Umbilical cord (tissue), 1 donor: ENCODE measurements at regions not wholly inside any gene's neighbourhood (a gene's known extent, or its start where the extent isn't known, plus 50 kb on each side); places are given as distances from the start of the nearest gene placed in this dataset.
"Not testable (repeated sequence)": the region's sequence is repeated elsewhere in the genome, so short reads cannot be mapped to it uniquely, and the experiment has no call there.

Source experiments
- DNase-seq: peaks from one replicate; pipeline ENCODE4 v3.0.0-alpha.2; 2015; ENCODE audit warnings: low spot score

DNA sequence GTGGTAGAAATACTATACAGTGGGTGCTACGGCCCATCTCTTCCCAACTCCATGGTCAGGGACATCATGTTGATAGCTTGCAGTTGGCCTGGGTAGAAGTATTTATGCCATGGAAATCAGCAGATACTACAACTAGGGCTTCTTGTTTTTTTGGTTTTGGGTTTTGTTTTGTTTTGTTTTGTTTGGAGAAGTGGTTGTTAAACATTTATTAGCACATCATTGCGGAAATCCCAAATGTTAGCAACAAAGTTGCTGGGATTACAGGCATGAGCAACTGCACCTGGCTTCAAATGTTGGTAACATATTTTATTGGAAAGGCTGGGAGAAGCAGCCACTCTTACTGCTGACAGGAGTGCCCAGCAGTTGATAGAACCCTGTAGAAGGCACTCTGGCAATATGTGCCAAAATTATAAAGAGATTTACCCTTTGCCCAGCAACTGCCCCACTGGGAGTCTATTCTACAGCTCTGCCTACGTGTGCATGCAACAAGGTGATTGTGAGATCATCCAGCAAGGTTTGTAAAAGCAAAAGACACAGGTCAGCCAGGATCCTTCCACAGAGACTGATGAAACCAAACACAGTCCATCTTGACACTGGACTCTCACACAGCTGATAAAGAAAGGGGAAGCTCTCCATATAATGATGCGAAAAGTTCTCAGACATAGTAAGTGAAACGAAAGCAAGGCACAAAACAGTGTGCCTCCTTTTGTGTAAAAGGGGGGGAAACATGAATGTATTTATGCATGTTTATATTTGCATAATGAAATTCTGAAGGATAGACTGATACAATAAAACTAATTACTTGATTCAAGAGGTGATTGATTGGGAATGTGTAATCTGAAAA is 314.4 kb downstream of the ANAPC1 start:
- DNase-seq, result not testable (repeated sequence)

DNA sequence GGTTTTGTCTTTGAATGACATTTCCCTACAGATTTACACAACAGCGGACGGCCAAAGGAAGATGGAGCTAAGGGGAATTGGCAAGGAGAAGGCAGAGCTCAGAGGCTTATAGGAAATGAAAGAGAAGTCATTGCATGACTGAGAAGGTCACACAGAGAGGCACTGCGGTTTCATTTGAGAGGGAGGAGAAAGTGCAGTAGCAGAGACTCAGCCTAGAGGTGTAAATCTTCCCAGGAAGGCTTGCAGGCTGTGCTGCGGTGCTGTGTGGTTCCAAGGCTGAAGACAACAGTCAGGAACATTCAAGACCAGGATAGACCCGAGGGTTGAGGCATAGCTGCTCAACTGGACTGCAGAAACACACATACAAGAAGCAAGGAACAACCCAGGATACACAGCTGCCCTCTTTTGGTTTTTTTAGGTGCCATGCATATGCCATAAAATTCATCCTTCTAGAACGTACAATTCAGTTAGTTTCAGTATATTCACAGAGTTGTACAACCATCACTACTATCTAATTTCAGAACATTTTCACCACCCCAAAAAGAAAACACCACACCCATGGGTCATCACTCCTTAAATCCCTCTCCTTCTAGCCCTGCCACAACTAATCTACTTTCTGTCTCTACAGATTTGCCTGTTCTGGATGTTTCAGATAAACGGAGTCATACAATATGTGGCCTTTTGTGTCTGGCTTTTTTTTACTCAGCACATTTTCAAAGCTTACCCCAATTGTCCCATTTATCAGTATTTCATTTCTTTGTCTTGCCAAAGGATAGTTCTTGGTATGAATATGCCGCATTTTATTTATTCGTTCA is 313.5 kb downstream of the ANAPC1 start:
- DNase-seq, result not testable (repeated sequence)

DNA sequence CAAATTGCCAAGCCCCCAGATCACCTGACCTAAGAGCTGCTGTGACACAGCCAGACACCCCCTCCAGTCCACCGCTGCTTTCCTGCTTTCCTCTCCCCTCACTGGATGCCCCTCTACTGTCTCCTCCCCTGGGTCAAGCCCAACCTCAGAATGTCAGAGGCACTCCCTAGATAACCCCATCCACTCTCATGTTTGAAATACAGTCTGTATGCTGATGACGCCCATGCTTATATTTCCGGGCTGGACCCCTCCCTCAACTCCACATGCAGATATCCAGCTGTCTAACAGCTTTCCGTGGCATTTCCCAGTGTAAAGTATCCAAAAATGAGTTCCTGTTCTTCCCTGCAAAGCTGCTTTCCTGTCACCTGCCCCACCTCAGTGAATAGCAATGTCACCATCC is 309.2 kb downstream of the ANAPC1 start:
- DNase-seq, result not testable (repeated sequence)

DNA sequence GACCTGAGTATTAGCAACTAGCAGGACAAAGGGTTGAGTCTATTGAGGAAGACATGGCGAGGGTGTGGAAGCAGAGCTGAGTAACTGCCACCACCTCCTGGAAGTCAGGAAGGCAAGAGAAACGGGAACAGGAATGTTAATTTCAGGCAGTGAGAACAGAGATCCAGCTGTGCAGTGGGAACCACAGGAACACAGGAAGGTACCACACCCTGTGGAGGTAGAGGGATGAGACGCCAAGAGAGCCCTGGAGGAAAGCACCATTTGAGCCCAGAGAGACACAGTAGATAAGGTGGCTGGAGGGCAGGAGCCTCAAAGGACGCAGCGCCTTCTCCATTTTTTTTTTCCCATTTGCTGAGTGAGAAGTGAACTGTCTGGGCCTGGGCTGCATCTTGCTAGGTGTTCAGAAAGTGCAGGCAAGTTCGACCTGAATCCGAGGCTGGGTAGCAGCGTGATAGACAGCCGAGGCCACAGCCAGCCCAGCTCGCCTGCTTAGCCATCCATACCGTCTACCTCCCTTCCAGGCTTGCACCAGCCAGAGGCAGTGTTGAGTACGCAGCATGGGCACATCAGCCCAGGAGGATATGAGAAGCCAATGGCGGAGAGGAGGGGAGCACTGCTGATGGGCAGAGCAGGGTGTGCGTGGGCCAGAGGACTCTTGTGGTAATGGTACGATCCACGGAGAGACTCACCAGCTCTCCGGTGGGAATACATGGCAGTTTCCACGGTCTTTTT is 306.7 kb downstream of the ANAPC1 start:
- DNase-seq, result not testable (repeated sequence)

DNA sequence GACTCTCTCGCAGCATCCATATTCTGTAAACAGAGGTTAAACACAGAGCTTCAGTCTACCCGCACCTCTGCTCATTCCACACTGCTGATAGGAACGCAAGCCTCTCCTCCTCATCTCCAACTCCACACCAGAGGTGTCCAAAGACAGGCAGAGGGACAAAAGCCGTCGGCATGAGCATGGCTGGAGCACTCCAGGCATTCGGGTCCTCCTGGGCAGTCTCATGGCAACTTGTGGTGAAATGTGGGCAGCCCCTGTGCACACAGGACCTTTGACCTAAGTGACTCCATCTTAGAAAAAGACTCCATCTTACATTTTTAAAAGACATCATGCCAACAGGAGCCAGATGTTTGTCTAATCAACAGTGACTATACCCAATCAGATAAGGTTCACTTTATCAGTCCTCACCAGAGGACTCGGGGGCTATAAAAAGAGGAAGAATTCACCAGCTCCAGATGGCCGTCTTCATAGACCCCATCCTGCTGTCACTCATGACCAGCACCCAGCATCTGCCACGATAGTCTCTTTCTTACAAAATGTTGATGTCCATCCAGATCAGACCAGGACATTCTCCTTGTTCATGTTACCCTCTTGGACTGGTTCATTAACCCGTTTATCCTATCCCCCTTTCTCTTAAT is 304.4 kb downstream of the ANAPC1 start:
- DNase-seq, result not testable (repeated sequence)

DNA sequence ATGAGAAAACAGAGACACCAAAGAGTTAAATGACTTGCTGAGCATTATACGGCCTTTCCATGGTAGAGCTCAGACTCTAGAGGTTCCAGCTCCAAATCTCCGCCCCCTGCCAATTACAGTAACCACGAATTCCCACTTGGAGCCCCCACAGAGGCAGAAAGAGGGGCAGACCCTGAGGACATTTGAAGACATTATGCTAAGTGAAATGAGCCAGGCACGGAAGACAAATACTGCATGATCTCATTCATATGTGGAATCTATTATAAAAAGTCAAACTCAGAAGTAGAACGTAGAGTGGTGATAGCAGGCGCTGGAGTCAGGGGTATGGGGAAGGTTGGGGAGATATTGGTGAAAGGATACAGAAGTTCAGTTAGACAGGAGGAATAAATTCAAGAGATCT is 303.4 kb downstream of the ANAPC1 start:
- not testable (repeated sequence) for DNase-seq

DNA sequence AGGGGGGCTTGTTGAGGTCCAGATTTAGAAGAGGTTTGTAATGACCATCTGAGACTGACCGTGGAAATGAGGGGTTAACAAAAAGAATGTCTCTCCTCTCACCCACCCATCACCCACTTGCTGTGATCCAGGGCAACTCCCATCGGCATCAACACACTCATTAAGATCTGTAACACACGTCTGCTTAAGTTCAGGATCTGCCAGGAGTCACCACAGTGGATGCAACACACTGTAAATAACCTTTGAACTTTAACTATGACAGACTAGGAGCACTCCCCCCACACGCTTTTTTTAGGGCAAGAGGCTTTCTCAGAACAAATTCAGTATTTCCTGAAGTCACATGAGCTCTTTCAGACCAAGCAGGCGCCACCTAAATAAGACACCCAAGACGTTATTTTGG is 301.9 kb downstream of the ANAPC1 start:
- DNase-seq, result not testable (repeated sequence)

DNA sequence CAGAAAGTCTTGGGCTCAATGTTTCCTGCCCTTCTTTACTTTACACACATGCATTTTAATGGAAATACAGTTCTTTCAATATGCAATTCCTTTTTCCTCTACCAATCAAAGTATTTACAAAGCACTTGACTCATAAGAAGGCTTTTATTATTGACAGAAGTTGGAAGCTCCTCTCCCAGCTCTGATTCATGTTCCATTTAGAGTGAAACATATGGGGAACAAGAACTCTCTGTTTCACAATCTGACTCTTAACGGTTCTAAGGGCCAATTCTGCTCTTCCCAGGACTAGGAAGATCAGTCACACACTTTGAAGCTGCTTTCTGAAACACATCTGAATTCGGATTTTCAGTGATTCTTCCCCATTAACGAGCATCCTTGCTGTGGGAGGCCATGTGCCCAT is 300.5 kb downstream of the ANAPC1 start:
- DNase-seq, result not testable (repeated sequence)

DNA sequence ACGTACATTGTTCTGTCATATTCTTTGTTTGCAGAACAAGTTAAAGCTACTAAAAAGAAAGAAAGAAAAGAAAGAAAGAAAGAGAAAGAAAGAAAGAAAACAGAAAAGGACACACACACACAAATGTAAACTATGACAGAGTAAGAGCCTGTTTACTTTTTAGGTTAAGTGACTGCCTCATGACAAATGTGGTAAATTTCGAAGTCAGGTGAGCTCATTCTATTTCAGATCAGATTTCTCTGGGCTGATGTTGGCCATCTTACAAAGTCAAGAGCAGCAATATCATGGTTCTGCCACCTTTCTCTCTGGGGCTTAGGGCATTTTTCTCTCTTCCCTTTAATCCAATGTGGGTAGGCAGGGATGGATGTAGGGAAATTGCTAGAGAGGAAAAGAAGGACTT is 299.5 kb downstream of the ANAPC1 start:
- not testable (repeated sequence) for DNase-seq

DNA sequence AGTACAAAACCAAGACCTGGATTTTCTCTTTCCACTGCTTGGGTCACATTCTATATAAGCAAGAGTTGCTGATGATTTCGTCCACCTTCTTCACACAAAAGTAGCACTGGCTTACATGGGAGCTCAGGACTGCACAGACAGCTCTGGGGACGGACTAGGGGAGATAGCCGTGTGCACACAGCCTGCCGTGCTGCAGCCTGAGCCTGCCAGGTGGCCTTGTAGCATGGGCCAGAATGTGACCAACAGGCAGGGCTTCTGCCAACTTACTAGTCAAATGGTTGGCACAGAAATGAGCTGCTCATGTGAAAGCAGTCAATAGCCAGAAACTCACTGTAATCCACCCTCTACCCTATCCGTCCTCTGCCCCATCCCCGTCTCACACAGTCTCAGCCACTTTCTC is 299.0 kb downstream of the ANAPC1 start:
- not testable (repeated sequence) for DNase-seq

DNA sequence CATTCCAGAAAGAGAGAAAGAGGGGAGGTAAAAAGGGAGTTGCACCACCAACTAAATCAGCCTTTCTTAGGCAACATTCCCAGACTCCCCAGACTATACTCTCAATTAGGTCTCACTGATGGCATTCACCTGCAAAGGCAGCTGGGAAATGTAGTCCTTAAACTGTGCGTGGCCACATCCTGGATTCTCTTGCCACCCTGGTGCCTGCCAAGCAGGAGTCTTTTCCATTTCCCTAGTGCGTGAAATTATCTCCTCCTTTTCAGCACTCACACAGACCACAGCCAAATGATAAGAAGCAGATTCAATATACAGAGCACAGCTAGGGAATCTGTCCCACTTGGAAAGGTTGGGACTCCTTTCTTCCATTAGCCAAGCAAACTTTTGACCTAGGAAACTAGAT is 298.0 kb downstream of the ANAPC1 start:
- not testable (repeated sequence) for DNase-seq

DNA sequence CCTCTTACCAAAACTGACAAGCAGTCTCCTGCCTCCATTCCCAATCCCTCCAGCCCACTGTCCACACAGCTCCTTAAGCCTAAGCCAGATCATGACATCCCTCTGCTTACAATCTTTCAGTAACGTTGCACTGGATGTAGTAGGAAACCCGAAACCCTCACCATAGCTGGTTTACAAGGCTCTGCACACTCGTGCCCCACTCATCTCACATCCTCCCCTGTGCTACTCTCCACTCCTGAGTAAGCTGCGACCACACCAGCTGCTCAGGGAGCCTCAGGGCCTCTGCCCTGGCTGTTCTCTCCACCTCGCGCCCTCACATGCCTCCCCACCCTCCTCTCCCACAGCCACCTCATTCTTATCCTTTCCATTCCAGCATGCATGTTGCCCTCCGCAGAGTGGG is 288.9 kb downstream of the ANAPC1 start:
- DNase-seq, result not testable (repeated sequence)

DNA sequence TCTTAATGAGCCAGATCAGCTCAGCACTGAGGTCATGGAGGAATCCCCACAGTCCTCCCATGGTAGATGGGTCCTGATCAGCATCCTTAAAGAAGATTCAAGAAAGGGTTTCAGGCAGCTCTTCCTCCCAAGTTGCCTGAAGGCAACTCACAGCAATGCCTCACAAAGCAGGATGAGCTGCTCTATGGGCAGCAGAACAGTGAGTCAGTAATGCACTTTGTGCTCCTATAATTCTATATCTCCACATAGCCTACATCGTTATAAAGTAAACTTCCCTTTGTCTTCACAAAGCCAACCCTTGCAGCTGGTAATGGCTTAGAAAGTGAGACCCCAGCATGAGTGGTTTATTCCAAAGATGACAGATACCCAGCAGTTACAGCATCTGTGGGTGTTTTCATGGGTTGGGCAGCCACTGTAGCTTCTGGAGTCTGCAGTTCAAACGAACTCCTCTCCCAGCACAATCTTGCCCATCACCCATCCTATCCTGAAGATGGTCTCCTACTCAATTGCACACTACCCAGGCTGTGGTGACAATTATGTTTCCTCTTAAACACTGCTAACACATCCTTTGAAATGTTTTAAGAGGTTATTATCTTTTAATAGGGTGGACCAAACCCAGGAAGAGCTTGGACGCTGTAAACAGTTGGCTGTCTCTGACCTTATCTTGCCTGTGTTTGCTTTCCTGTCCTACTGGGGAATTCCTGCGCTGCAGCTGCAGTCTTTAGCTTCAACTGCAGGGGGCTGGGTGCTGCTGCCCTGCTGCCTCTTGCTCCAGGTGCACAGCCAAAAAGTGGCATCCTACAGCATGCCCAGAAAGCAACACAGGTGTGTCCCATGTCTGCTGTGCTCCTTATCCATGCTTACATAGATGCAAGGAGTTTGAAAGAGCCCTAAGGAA is 286.9 kb downstream of the ANAPC1 start:
- not testable (repeated sequence) for DNase-seq

DNA sequence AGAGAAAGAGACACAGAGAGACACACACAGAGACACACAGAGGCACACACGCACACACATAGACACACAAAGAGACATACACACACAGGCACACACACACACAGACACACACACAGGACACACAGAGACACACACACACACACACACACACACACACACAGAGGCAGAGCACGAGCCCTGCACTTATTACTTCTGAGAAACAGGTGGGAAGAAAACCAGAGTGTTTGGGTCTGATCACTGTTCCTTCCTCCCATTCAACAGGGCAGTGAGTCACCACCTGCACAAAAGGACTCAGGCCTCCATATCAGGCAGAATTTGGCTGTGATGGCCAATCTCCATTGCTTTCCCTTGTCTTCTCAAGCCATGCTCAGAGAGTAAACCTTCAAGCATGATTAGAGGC is 285.0 kb downstream of the ANAPC1 start:
- not testable (repeated sequence) for DNase-seq

DNA sequence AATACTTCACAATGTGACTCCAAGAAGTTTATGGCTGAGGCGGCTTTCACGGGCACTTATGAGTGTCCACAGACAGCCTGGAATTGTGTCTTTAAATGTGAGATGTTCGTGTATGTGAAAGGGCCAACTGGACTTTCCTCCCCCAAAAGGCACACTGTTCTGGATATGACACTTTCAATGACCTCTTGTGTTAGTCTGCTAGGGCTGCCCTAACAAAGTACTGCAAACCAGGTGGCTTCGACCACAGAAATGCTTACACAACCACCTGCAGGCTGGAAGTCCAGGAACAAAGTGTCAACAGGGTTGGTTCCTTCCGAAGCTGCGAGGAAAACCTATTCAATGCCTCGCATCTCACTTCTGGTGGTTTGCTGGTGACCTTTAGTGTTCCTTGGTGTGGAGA is 281.7 kb downstream of the ANAPC1 start:
- not testable (repeated sequence) for DNase-seq

DNA sequence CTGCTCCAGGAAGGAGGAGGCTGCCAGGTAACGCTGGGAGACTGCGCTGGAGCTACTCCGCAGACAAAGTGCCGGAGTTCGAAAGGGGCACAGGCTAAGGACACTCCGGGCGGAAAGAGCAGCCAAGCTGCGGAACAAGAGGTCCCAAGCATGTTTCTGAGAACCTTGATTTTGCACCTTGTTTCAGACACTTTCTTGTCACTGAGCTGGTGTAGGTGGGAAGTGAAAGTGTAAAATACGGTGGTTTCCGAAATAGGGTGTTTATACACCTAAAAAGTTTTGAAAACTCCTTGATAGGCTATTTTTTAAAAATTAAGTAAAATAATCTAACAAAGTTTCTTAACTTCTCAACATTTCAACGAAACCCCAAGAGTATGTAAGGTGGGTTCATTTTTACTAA is 278.2 kb downstream of the ANAPC1 start:
- DNase-seq, result not testable (repeated sequence)

DNA sequence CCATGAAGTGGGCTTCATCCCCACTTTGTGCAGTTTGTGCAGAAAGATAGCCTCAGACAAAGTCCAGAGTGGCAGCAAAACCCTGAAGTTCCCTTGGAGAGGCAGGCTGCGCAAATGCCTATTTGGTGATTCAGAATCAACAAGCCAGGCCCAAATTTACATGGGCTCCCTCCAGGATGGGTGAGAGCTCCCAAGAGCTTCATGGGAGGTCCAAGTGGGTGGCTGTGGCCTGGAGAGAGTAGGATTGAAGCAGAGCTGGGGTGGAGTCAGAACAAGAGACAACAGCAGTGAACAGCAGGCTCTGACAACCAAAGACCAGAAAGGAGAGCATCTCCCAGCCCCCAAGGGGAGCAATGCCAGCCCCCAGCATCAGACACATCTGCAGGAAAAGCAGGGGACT is 277.4 kb downstream of the ANAPC1 start:
- DNase-seq, result not testable (repeated sequence)

DNA sequence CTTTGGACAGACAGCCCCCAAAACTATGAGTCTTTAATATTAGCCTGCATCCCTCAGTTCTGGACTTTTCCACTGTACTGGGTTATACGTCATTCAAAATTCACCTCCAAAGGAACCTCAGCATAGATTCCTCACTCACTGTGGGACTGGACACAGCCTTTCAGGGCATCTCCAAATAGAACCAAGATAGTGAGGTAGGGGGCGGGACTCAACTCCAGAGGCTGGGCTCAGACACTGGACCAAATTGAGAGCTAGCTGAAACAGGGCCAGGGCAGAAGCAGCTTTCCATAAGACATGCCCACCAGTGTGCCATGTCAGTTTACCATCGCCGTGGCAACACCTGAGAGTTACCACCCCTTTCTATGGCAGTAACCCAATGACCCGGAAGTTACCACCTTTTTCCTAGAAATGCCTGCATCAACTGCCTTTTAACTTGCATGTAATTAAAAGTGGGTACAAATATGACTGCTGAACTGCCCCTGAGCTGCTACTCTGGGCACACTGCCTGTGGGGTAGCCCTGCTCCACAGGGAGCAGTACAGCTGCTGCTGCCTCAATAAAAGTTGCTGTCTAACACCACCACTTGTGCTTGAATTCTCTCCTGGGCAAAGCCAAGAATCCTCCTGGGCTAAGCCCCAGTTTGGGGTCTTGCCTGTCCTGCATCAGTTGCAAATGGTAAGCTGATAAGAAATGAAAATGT is 274.7 kb downstream of the ANAPC1 start:
- not testable (repeated sequence) for DNase-seq

DNA sequence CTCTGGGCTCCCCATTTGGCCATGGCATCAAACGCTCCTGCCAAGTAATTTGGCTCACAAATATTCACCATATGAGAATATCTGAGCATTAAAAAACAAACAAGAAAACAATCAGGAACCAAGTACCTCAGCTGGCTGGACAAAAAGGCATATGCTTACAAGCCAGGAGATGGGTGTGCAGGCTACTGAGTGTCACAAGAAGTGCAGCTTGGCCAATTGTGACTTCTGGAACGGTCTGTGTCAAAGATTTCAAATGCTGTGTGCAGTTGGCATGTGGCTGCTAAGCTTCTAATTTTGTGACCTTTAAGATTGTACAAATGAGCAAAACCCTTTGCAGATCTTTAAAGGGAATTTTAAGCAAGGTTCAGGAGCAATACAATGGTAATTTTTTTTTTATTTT is 274.0 kb downstream of the ANAPC1 start:
- not testable (repeated sequence) for DNase-seq
